Astrocyte (in vitro differentiated cells and primary cell): ENCODE measurements at regions not wholly inside any gene's neighbourhood (a gene's known extent, or its start where the extent isn't known, plus 50 kb on each side); places are given as distances from the start of the nearest gene placed in this dataset.

Source experiments
- EZH2 ChIP-seq: IDR thresholded peaks from 2 replicates; pipeline ENCODE4 v1.6.1; 2012; ENCODE audit warnings: mild to moderate bottlenecking, low read length, inconsistent platforms; ENCODE audit not compliant: insufficient read depth
- TF ChIP-seq, protein P1 (sequence below): IDR thresholded peaks from 2 replicates; pipeline ENCODE4 v1.5.1; 2011; ENCODE audit warnings: low read depth, mild to moderate bottlenecking, inconsistent platforms, low read length, moderate library complexity; ENCODE audit not compliant: insufficient read depth

DNA sequence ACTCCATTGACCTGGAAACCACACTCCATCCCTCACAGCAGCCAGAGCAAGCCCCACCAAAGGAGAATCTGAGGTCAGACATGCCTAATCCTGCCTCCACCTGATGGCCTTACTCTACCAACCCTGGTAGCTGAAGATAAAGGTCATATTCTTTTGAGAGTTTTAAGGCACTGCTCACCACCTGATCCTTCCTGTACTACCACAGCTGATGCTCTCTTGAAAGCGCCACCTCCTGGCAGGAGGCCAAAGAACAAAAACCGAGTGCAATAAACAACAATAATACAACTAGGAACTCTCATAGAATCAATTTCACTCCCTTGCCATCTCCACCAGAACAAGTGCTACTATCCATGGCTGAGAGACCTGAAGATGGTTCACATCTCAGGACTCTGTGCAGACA lies 301.6 kb downstream of the NAF1 start:
- TF ChIP-seq, protein P1, sequence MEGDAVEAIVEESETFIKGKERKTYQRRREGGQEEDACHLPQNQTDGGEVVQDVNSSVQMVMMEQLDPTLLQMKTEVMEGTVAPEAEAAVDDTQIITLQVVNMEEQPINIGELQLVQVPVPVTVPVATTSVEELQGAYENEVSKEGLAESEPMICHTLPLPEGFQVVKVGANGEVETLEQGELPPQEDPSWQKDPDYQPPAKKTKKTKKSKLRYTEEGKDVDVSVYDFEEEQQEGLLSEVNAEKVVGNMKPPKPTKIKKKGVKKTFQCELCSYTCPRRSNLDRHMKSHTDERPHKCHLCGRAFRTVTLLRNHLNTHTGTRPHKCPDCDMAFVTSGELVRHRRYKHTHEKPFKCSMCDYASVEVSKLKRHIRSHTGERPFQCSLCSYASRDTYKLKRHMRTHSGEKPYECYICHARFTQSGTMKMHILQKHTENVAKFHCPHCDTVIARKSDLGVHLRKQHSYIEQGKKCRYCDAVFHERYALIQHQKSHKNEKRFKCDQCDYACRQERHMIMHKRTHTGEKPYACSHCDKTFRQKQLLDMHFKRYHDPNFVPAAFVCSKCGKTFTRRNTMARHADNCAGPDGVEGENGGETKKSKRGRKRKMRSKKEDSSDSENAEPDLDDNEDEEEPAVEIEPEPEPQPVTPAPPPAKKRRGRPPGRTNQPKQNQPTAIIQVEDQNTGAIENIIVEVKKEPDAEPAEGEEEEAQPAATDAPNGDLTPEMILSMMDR, result no peak
- no peak for TF ChIP-seq EZH2
